ENCODE measurements at regions not wholly inside any gene's neighbourhood (a gene's known extent, or its start where the extent isn't known, plus 50 kb on each side); places are given as distances from the start of the nearest gene placed in this dataset.
A peak's percentile ranks its signal among the peaks of the same experiment; 100 is the strongest.

DNA sequence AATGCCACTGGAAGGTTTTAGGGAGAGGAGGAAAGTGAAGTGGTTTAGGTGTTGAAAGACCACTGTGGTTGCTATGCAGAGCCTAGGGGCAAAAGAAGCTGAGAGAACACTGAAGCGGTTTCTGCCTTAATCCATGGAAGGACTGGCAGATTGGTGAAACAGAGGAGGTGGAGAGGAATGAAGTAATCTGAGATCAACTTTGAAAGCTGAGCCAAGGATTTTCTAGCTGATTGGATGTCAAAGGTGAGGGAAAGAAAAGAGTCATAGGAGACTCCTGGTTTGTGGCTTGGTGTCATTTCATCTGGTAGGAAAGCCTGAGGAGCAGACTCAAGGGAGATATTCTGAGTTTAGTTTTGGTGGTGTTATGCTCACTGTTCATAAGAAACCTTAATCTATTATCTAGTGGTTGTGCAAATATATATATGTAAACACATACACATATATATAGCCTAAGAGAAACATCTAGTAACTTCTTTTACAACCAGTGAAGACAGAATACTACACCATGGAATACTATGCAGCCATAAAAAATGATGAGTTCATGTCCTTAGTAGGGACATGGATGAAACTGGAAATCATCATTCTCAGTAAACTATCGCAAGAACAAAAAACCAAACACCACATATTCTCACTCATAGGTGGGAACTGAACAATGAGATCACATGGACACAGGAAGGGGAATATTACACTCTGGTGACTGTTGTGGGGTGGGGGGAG is 134.1 kb upstream of the CREB1 start:
- Mint-ChIP-seq H3K36me3 (no peaks in the 10 kb centered on the region), H3K9me3 (peaks cover 0 to 4% (median 0%) of the 10 kb centered on the region in 7 donors), H3K27me3 (ENCODE audit: low read depth in 3 of 3) (peaks cover 0 to 2% (median 1%) of the 10 kb centered on the region in 3 donors), H3K27ac (peak overlapping the region in 1 of 7 donors; percentile 5), H3K4me1 (peaks cover 2% of the 10 kb centered on the region), H3K4me3 (no peak overlapping the region)
- H3K4me3 ChIP-seq (replicated peaks in 1 of 3; ENCODE audit: low read depth in 2 of 3, low read length in 3 of 3): no peak overlapping the region
- TF ChIP-seq, protein P1, sequence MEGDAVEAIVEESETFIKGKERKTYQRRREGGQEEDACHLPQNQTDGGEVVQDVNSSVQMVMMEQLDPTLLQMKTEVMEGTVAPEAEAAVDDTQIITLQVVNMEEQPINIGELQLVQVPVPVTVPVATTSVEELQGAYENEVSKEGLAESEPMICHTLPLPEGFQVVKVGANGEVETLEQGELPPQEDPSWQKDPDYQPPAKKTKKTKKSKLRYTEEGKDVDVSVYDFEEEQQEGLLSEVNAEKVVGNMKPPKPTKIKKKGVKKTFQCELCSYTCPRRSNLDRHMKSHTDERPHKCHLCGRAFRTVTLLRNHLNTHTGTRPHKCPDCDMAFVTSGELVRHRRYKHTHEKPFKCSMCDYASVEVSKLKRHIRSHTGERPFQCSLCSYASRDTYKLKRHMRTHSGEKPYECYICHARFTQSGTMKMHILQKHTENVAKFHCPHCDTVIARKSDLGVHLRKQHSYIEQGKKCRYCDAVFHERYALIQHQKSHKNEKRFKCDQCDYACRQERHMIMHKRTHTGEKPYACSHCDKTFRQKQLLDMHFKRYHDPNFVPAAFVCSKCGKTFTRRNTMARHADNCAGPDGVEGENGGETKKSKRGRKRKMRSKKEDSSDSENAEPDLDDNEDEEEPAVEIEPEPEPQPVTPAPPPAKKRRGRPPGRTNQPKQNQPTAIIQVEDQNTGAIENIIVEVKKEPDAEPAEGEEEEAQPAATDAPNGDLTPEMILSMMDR (IDR thresholded peaks at IDR 0.05): no peak
- no peak overlapping the region for H3K4me2 ChIP-seq (replicated peaks; ENCODE audit: extremely low read depth, low read length, poor library complexity, severe bottlenecking)
- H3K79me2 ChIP-seq (ENCODE audit: insufficient read depth, low read length): no peaks in the 10 kb centered on the region
- no peaks in the 10 kb centered on the region for H3K4me1 ChIP-seq (ENCODE audit: control insufficient read depth in 1 of 2, insufficient read depth in 2 of 2, low read length in 2 of 2)
- H4K20me1 ChIP-seq (ENCODE audit: insufficient read depth, low read length): no peaks in the 10 kb centered on the region
- no peak overlapping the region for H3K27ac ChIP-seq (ENCODE audit: low read depth in 1 of 2, low read length in 2 of 2)
- peaks cover 0 to 2% of the 10 kb centered on the region in 2 donors for H3K27me3 ChIP-seq (ENCODE audit: control insufficient read depth in 2 of 2, insufficient read depth in 2 of 2, low read length in 2 of 2)
- H3K9ac ChIP-seq (ENCODE audit: insufficient read depth, low read length, poor library complexity, severe bottlenecking): no peak overlapping the region
- intact Hi-C loops (cut with micrococcal nuclease): no loop called here
- no peak overlapping the region for H2AFZ ChIP-seq (ENCODE audit: insufficient read depth, low read depth, low read length, poor library complexity, severe bottlenecking)
- no peak for DNase-seq
- no peaks in the 10 kb centered on the region for H3K9me3 ChIP-seq (replicated peaks in 1 of 2; ENCODE audit: control insufficient read depth in 1 of 2, insufficient read depth in 1 of 2, low read length in 2 of 2)
- H3K36me3 ChIP-seq (replicated peaks in 1 of 2; ENCODE audit: control insufficient read depth in 1 of 2, insufficient read depth in 2 of 2, low read length in 2 of 2): no peaks in the 10 kb centered on the region
- WGBS (ENCODE audit: insufficient coverage): 92% methylated on average over 1 of the region's 2 CpGs

DNA sequence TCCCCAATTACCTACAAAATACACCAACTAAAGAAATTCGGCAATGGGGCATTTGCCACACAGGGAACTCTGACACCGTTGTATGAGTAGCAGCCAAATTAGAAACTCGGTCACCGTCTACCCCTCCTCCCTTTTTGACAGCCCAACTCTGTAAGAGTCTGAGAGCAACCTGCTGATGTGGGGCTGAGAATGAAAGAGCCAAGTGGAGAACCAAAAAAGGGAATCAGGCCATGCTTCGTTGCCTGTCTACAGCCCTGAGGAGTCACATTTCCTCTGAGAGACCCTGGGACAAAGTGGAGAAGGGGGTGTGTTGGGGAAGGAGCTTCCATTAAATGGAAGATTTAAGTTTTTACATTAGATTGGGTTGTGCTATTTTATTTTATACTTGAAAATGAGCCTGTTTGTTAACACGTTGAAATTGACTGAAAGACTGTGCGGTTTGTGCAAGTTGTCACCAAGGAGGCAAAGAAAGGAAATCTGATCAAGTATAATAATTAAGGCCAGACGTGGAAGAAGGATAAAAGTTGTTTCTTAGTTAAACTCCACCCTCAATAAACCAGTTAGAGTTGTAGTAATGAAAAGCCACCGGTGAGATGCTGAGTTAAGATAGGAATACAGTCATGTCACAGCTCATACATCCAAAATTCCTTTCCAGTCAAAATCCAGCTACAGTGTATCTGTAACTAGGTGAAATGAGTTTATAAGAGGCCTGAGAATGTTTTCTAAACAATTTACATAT is 131.7 kb upstream of the CREB1 start:
- Histone ChIP-seq H2AFZ (ENCODE audit: insufficient read depth, low read depth, low read length, poor library complexity, severe bottlenecking) (no peak overlapping the region), H3K4me2 (replicated peaks; ENCODE audit: extremely low read depth, low read length, poor library complexity, severe bottlenecking) (no peak overlapping the region), H3K79me2 (ENCODE audit: insufficient read depth, low read length) (no peaks in the 10 kb centered on the region), H3K27me3 (ENCODE audit: control insufficient read depth in 2 of 2, insufficient read depth in 2 of 2, low read length in 2 of 2) (no peaks in the 10 kb centered on the region), H3K9me3 (replicated peaks in 1 of 2; ENCODE audit: control insufficient read depth in 1 of 2, insufficient read depth in 1 of 2, low read length in 2 of 2) (no peaks in the 10 kb centered on the region), H3K4me3 (replicated peaks in 1 of 3; ENCODE audit: low read depth in 2 of 3, low read length in 3 of 3) (no peak overlapping the region), H3K4me1 (ENCODE audit: control insufficient read depth in 1 of 2, insufficient read depth in 2 of 2, low read length in 2 of 2) (no peaks in the 10 kb centered on the region), H3K9ac (ENCODE audit: insufficient read depth, low read length, poor library complexity, severe bottlenecking) (no peak overlapping the region), H4K20me1 (ENCODE audit: insufficient read depth, low read length) (no peaks in the 10 kb centered on the region), H3K27ac (ENCODE audit: low read depth in 1 of 2, low read length in 2 of 2) (no peak overlapping the region), H3K36me3 (replicated peaks in 1 of 2; ENCODE audit: control insufficient read depth in 1 of 2, insufficient read depth in 2 of 2, low read length in 2 of 2) (no peaks in the 10 kb centered on the region)
- peaks cover 0 to 1% (median 0%) of the 10 kb centered on the region in 3 donors for H3K27me3 Mint-ChIP-seq (ENCODE audit: low read depth in 3 of 3)
- peaks cover 0 to 4% (median 0%) of the 10 kb centered on the region in 7 donors for H3K9me3 Mint-ChIP-seq
- TF ChIP-seq, protein P1 (IDR thresholded peaks at IDR 0.05): no peak
- H3K27ac Mint-ChIP-seq: no peak overlapping the region
- no peak overlapping the region for H3K4me3 Mint-ChIP-seq
- no peaks in the 10 kb centered on the region for H3K36me3 Mint-ChIP-seq
- WGBS (ENCODE audit: insufficient coverage): 94% methylated on average over 2 of the region's 9 CpGs
- H3K4me1 Mint-ChIP-seq: peaks cover 2% of the 10 kb centered on the region
- DNase-seq: no peak
- intact Hi-C loops (cut with micrococcal nuclease): no loop called here
